ENCODE measurements at regions not wholly inside any gene's neighbourhood (a gene's known extent, or its start where the extent isn't known, plus 50 kb on each side); places are given as distances from the start of the nearest gene placed in this dataset.

GRCh38 chr10:2933519-2933918 is 133.8 kb upstream of the PFKP start:
- H3K79me2 ChIP-seq = no peaks in the 10 kb centered on the region

GRCh38 chr10:2933071-2933470 is 134.3 kb upstream of the PFKP start:
- Histone ChIP-seq H3K9me2 (replicated peaks; ENCODE audit: insufficient read depth) (no peaks in the 10 kb centered on the region), H3K36me3 (replicated peaks; ENCODE audit: insufficient read depth, low read depth) (no peaks in the 10 kb centered on the region), H2AFZ (no peak overlapping the region), H3K27ac (no peak overlapping the region), H3K9me3 (ENCODE audit: low read depth) (no peaks in the 10 kb centered on the region), H3K27me3 (peaks cover 10% of the 10 kb centered on the region), H3K79me2 (no peaks in the 10 kb centered on the region), H3K4me1 (ENCODE audit: insufficient read depth) (no peaks in the 10 kb centered on the region), H3K4me3 (no peak overlapping the region), H3K4me2 (no peak overlapping the region), H4K20me1 (ENCODE audit: insufficient read depth, poor library complexity, severe bottlenecking) (no peaks in the 10 kb centered on the region)
- no peak for TF ChIP-seq EZH2phosphoT487 (IDR thresholded peaks at IDR 0.05; ENCODE audit: low read depth, severe bottlenecking, unreplicated experiment)
- TF ChIP-seq EZH2 (IDR thresholded peaks at IDR 0.05; ENCODE audit: borderline replicate concordance) = no peak
- TF ChIP-seq CTCF (IDR thresholded peaks at IDR 0.05; ENCODE audit: poor library complexity) = no peak
- no peak for DNase-seq (ENCODE audit: low spot score)
- 91% methylated on average over 10 of the region's 10 CpGs for WGBS (ENCODE audit: low lambda C conversion rate, missing lambda C conversion rate)

More at GRCh38 chr10:2933519-2933918, 133.8 kb upstream of the PFKP start:
- Histone ChIP-seq H3K36me3 (replicated peaks; ENCODE audit: insufficient read depth, low read depth) (no peaks in the 10 kb centered on the region), H3K9me2 (replicated peaks; ENCODE audit: insufficient read depth) (no peaks in the 10 kb centered on the region), H3K9me3 (ENCODE audit: low read depth) (no peaks in the 10 kb centered on the region), H2AFZ (no peak overlapping the region), H3K27me3 (peaks cover 8% of the 10 kb centered on the region), H3K4me1 (ENCODE audit: insufficient read depth) (no peaks in the 10 kb centered on the region), H3K4me2 (no peak overlapping the region), H4K20me1 (ENCODE audit: insufficient read depth, poor library complexity, severe bottlenecking) (no peaks in the 10 kb centered on the region), H3K27ac (no peak overlapping the region), H3K4me3 (no peak overlapping the region)
- TF ChIP-seq CTCF (IDR thresholded peaks at IDR 0.05; ENCODE audit: poor library complexity) = no peak
- TF ChIP-seq EZH2phosphoT487 (IDR thresholded peaks at IDR 0.05; ENCODE audit: low read depth, severe bottlenecking, unreplicated experiment) = no peak
- TF ChIP-seq EZH2 (IDR thresholded peaks at IDR 0.05; ENCODE audit: borderline replicate concordance) = no peak
- no peak for DNase-seq (ENCODE audit: low spot score)
- 72% methylated on average over 3 of the region's 3 CpGs for WGBS (ENCODE audit: low lambda C conversion rate, missing lambda C conversion rate)

GRCh38 chr10:2929480-2930258 is 137.7 kb upstream of the PFKP start:
- Histone ChIP-seq H3K27me3 (peaks cover 10% of the 10 kb centered on the region), H3K79me2 (no peaks in the 10 kb centered on the region), H3K4me3 (no peak overlapping the region), H3K9me3 (ENCODE audit: low read depth) (no peaks in the 10 kb centered on the region), H3K4me2 (no peak overlapping the region), H2AFZ (no peak overlapping the region), H3K27ac (no peak overlapping the region), H3K36me3 (replicated peaks; ENCODE audit: insufficient read depth, low read depth) (no peaks in the 10 kb centered on the region), H3K9me2 (replicated peaks; ENCODE audit: insufficient read depth) (no peaks in the 10 kb centered on the region), H3K4me1 (ENCODE audit: insufficient read depth) (no peaks in the 10 kb centered on the region), H4K20me1 (ENCODE audit: insufficient read depth, poor library complexity, severe bottlenecking) (no peaks in the 10 kb centered on the region)
- no peak for TF ChIP-seq EZH2phosphoT487 (IDR thresholded peaks at IDR 0.05; ENCODE audit: low read depth, severe bottlenecking, unreplicated experiment)
- no peak for TF ChIP-seq CTCF (IDR thresholded peaks at IDR 0.05; ENCODE audit: poor library complexity)
- TF ChIP-seq EZH2 (IDR thresholded peaks at IDR 0.05; ENCODE audit: borderline replicate concordance) = no peak
- no peak for DNase-seq (ENCODE audit: low spot score)
- 48% methylated on average over 10 of the region's 10 CpGs for WGBS (ENCODE audit: low lambda C conversion rate, missing lambda C conversion rate)
